HG03025 (cell line): ENCODE measurements at regions not wholly inside any gene's neighbourhood (a gene's known extent, or its start where the extent isn't known, plus 50 kb on each side); places are given as distances from the start of the nearest gene placed in this dataset.

Experiments used
- ATAC-seq: cut with Tn5 transposase; IDR thresholded peaks from one replicate; pipeline ENCODE4 v1.9.1; 2021; ENCODE audit warnings: mild to moderate bottlenecking, moderate library complexity; ENCODE audit not compliant: unreplicated experiment, low FRiP score

DNA sequence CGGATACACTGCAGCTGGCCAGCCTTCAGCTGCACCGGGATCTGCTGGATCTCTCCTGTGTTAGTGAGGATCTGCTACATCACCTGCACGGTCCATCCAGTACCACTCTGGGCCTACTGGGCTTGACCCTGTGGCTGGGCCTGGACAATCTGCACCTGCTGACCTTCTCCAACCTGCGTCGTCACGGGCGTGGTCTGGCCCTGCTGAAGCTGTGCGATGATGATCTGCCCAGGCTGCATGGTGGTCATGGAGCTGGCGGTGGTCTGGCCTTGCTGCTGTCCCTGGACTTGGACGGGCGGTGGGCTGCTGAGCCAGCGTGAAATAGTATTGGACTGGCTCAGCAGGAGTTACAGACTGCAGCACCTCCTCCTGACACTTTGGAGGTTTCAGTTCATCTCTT, 137.1 kb upstream of the GAS1 start:
- no peak for ATAC-seq

DNA sequence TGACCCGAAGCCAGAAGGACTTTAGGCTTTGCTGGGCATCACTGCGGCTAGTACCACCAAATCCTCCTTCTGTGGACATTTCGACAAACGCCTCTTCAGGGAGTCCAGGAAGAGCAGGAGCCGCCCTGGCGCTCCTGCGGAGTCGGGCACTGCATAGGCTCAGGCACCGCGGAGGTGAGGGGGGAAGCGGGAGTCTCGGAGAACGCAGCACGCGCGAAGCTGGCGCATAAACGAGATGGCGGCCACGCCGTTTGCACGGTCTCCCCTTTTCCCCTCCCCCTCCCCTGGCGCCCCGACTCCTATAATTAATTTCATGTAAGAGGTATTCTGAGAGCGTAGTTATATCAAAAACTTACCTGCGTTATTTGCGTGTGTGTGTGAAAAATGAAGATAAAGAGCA, 137.8 kb upstream of the GAS1 start:
- ATAC-seq = no peak

DNA sequence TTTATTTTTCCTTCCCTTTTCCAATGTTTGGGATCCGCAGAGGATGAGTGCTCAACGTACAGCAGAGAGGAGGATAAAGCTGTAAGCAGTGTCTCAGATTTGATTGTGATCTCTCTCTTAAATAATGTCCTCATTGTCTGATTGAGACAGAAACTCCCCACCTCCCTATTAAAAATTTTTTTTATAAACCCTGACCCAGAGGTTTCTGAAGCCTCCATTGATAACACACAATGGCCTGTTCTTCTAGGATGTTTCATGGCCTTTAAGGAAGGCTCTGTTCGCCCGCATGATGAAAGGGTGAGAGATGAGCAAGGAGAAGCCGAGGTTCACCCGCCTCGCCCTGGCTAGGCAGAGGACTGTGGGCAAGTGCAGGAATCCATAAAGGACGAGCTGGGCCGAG, 138.2 kb upstream of the GAS1 start:
- no peak for ATAC-seq

DNA sequence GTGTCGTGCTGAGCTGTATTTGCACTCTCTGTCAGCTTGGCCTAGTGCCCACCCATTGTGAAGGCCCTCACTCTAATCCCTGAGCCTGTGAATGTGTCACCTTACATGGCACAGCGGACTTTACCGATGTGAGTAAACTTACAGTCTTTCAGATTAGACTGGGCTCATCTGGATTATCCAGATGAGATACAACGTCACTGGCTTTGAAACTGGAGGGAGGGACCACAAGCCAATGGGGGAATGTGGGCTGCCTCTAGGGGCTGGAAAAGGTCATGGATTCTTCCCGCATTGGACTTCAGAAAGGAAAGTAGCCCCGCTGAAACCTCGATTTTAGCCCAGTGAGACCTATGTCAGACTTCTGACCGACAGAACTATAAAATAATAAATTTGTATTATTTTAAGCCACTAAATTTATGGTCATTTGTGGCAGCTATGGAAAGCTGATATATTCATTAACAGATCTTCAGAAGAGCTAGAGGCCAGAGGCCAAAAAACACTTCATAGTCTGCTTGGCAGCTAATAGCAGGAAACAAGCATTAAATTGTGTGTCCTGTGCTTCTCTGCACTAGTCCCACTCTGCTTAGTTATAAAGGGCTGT, 139.0 kb upstream of the GAS1 start:
- ATAC-seq = no peak

DNA sequence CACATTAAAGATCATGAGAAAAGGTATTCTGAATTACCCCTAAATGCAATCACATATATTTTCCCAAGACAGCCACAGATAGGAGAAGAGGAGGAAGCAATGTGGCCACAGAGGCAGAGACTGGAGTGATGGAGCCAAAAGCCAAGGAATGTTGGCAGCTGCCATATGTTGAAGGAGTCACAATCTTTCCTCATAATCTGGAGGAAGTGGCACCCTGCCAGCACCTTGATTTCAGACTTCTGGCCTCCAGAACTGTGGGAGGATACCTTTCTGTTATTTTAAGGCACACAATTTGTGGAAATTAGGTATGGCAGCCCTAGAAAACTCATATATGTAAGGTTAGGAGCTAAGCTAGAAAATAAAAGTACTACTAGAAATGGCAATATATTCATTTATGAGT, 139.9 kb upstream of the GAS1 start:
- ATAC-seq = no peak

DNA sequence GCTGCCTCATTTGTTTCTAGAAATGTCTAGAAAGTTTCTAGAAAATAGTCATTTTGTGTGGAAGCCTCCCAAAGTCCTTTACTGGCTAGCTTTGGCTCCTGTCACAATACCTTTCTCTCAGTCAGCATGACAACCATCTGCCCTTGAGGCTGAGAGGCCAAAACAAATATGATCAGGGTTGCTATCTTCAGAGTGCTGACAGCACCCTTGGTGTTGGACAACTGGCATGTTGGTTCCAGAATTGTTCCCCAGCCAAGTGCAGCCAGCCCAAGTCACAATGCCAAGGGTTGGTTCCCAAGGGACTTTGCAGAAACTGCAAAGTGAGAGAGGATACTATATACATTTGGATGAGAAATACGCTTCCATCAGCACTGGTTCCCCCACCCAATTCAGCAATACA, 140.9 kb upstream of the GAS1 start:
- no peak for ATAC-seq

DNA sequence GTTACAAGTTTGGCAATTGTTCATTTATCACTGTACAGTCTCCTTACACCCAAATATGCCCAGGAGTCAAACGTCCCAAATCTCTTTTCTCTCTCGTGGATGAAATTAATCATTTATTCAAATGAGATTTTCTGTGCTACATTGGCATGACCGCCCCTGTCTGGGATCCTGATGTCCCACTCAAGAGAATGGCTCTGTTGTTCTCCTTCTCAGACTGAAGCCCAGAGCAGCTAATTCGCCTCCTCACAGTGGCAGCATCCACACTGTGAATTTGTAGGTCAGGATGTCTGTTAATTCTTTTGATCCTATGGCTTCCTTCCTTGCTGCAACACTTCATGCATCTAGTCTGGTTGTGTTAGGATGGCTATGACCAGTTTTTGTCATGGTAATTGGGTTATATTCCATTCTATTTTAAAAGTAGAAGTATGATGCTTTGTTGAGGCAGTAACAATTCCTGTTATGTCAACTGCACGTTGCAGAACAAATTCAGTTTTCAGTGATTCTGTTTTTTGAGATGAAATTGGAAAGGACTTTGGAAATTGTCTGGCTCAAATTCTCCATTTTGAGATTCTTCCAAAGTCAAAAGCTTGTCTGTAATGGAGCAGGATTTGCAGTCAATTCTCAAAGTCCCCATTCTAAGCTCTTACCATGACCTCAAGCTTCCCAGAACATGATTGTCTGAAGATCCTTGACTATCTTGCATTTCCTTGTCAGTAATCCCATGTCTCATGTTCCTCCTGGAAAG, 141.5 kb upstream of the GAS1 start:
- no peak for ATAC-seq

DNA sequence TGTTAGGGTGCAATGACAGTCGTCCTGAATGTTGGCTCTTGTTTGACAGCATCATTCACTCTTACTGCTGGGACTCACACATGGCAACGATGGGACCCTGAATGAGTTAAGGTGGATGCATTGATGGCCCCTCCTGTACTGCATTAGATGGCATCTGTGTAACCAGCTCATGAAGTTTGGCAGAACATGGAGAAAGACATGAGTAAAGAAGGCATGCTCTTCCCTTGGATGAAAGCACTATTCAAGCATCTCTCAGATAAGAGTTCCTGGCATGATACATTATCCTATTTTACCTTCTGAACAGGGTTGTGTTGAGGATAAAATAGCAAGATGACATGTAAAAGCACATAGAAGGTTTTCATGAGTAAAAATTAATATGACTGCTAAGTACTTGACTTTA, 142.2 kb upstream of the GAS1 start:
- no peak for ATAC-seq

DNA sequence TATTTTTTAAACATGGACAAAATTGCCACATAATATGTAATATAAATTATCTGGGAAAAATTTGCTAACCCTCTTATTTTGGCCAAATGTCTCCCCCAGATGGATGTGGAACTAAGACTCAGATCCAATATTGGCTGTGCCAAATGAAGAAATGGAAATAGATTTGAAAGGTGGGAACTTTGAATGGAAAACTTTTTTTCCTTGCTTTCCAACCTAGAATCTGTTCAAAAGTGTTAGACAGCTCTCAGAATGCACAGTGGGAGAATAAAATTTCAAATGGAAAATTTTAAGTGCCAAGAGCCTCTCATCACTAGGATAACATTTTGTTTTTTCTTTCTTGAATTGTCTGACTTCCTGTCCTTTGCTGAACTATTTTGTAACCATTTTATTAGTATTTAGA, 142.6 kb upstream of the GAS1 start:
- no peak for ATAC-seq

DNA sequence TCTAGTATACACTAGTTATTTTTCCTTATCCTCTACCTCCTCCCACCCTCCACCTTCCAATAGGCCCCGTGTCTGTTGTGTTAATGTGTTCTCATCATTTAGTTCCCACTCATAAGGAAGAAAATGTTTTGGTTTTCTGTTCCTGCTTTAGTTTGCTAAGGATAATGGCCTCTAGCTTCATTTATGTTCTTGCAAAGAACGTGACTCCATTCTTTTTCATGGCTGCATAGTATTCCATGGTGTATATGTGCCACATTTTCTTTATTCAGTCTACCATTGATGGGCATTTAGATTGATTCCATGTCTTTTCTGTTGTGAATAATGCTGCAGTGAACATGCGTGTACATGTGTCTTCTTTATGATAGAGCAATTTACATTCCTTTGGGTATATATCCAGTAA, 146.5 kb upstream of the GAS1 start:
- no peak for ATAC-seq

DNA sequence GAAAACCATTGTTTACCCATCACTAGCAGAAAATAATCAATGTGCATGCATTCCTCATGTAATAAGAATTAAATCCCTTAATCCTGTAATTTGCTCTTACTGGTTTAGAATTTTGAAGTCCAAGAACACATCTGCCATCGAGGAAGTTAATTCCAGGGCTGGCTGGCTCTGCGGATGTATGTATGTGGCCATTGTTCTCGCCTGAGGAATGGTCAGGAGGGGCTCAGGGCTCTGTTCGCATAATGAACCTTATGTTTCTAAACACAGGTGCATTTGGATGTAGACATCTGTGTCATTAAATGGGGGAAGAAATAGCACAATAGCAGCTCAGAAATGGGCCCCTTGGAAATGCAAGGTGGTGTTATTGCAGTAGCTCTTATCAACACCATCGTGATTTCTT, 148.6 kb upstream of the GAS1 start:
- no peak for ATAC-seq

DNA sequence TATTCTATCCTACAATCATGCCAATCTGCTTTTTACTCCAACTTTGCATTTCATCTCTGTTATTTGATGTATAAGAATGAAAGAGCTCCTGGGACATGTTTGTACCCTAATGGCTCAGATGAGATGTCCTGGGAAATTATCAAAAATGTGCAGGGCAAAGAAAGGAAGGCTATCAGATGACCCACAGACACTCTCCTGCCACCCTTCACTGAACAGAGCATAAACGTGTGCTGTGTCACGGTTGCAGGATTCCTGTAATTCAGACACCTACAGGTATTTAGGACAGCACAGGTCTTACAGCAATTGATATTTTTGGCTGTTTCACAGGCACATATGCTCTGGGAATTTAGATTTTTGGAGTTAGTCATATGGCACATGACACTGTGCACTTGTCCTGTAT, 149.2 kb upstream of the GAS1 start:
- ATAC-seq = no peak

DNA sequence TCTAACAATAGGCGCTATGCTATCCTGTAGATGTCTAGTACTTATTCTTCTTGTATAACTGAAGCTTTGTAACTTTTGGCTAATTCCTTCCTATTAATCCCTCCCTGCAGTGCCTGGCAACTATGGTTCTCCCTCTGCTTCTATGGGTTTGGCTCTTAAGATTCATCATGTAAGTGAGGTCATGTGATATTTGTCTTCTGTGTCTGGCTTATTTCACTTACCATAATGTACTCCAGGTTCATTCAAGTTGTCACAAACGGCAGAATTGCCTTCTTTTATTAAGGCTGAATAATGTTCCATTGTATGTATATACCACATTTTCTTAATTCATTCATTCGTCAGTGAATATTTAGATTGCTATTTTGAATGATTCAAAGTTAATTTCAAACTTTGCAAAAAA, 149.9 kb upstream of the GAS1 start:
- no peak for ATAC-seq

DNA sequence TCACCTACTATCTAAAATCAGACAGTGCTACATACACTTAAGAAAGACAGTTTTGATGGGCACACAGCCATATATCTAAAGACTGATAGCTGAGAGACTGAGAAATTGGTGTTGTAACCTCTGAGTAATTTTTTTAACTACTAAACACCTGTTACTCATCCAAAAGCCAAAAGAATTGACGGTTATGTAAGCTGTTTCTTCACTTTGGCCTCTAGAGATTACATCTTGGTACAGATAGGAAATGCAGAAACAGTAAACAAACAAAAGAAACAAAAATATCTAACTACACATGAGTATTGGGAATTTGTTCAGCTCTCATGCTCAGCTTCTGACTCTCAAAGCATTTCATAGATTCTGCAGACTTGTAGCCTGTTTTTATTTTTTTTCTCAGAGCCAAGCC, 152.1 kb upstream of the GAS1 start:
- no peak for ATAC-seq

DNA sequence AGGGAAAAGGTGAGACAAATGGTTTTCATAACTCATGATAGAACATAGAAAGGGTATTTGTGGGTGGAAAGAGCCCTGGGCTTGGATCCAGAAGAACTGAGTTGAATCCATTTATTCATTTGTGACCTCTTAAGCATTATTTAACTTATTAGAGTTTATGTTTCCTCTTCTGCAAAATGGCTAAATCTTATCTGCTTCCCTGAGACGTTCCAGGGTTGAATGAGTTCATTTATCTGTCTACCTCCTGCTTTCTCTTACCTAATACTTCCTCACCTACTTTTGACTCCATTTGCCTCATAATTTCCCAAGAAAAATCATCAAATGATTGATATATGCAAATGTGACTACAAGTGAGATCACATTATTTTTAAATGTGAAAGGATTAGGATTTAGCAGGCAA, 152.7 kb upstream of the GAS1 start:
- ATAC-seq = no peak

DNA sequence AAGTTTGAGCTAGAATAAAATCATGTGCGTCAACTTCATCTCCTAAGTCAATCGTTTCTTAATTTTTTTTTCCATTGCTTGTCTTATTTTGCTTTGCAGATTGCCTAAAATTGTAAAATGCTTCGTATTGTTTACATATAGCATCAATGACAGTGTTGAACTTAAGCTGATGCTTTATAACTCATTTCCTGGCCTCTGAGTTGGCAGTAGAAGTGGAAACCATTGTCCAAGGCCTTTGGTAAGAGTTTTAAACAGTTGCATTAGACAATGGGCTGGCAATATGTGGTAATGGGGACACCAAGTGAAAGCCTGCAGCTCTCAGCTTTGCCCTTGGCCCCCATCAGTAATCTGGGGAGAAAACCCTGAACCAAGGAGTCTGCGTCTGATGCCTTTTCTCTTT, 154.8 kb upstream of the GAS1 start:
- ATAC-seq = no peak

DNA sequence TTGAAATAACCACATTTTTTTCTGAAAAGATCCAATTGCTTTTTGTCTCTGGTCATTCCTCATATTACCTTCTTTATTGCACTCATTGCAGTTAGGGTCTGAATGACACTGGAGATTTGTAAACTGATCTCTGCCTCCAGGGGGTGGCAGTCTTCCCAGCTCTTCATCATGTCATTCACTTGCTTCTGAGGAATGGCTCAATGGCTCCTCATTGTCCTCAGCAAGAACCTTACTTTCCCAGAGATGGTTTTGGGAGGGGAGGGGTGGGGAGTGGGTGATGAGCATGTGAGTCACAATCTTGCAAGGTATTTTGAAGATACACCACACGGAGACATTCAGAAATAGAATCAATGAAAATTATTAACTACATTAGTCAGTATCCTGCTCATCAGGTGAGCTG, 159.8 kb upstream of the GAS1 start:
- no peak for ATAC-seq

DNA sequence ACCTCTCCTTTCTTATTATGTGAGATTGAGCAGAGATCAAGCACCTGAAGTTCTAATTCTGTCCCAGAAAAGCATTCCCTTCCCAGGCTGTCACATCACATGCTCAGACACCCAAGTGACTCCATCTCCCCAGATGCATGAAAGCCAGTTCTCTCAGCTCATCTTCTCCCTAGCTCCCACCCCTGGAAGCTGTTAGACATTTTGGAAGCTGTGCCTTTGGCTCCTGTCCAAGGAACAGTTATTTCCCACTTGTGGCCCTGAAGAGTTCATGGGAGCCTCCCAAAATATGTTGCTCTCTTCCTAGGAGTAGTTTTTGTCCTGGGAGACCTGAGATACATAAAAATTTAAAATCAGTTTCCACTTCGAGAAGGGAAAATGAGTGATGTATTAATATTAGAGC, 161.4 kb upstream of the GAS1 start:
- no peak for ATAC-seq

DNA sequence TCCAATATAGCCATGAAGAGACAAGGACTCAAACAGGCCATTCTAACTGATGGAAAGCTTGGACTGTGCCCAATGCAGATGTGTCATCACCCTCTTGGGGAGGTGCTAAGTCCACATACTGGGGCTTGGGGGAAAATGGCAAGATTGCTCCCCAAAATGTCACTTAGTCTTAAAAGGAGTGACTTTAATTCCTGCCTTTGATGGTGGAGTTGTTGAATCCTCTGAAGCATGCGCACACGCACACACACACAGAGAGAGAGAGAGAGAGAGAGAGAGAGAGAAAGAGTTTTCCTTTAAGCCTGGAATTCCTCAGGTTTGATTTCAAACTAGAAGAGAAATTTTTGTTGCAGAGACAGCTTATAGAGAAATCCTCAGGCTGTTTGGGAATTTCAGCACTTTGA, 161.9 kb upstream of the GAS1 start:
- ATAC-seq = no peak

DNA sequence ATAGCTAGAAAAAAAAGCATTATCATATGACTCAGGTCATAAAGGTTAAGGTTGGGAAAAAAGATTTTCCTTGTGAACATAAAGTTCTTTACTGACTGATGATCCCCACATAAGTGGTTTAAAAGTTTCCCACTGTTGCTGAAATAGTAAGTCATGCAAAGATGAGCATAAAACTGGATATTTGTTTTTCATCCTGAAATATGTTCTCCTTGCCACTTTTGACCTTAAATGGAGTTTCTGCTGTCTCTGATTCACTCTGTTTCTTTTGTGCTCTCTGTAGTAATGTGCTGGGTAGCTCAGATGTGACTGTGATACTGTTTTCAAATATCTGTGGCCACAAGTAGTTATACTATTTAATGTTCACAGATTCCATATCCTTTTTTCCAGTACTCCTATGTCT, 162.5 kb upstream of the GAS1 start:
- no peak for ATAC-seq

DNA sequence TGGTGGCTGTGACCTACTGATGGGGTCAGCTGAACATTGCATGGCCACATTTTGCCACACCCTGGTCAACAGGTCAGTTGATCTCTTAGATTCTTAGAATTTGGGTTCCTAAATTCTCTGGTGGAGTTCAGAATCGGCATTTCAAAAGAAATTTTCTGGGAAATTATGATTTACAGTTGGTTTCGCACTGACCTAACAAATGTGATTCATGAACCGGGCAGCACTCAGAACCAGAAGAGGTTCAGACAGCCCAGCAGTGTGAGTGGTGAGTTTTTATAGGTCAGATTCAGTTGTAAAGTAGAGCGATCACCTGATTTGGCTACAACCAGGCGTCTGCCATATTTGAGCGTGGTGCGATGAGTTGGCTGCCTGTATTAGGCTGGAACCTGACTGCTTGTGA, 163.7 kb upstream of the GAS1 start:
- ATAC-seq = no peak

DNA sequence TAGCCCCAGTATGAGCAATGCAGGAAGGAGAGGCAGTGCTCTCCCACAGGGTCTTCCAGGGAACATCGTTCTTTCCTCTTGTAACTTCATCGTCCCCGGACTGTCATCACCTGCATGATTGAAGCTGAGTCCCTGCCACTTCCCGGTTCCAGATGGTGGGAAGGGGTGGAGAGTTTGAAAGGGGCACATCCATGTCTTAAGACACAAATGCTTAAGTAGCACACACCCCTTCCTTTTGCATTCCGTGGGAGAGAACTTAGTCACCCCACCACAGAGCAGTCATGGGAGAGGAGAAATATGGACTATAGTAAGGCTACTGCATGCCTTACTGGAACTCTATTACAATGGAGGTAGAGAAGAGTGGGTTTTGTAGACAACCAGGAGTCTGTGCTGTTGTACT, 165.3 kb upstream of the GAS1 start:
- no peak for ATAC-seq

DNA sequence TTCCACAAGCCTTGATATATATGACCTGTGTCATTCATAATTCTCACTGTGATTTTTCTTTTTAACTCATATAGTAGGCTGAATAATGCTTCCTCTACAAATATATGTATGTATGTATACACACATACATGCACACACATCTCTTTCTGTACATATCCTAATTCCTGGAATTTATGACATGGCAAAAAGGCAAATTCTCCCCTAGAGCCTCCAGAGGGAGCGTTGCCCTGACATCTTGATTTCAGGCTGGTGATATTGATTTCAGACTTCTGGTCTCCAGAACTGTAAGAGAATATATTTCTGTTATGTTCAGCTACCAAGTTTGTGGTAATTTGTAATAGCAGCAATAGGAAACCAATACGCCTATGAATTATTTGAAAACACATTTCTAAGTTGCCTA, 166.6 kb upstream of the GAS1 start:
- no peak for ATAC-seq
